Tibial artery (tissue), 4 donors: ENCODE measurements at regions not wholly inside any gene's neighbourhood (a gene's known extent, or its start where the extent isn't known, plus 50 kb on each side); places are given as distances from the start of the nearest gene placed in this dataset.

ENCODE experiments used
- DNase-seq, 2 donors: peaks; one replicate each; pipeline ENCODE4 v3.0.0-alpha.2; 2019
- H3K27ac ChIP-seq, 2 donors: fragments of 200-600 bp; sonication (generic) in 1 of 2; 1 replicate in 1 of 2; 2 replicates in 1 of 2; pipeline ENCODE4 v1.5.1; 2018 to 2019; ENCODE audit warnings: mild to moderate bottlenecking in 1 of 2
- H3K27me3 ChIP-seq, 2 donors: fragments of 200-600 bp; sonication (generic) in 1 of 2; one replicate each; pipeline versions ENCODE4 v1.5.1 to v1.6.0; 2016 to 2019
- H3K36me3 ChIP-seq, 3 donors: fragments of 200-600 bp; sonication (generic) in 2 of 3; one replicate each; pipeline ENCODE4 v1.5.1; 2016 to 2019; ENCODE audit warnings: mild to moderate bottlenecking in 2 of 3
- H3K4me1 ChIP-seq, 4 donors: fragments of 200-600 bp; sonication (generic) in 2 of 4; 1 replicate in 3 of 4; 2 replicates in 1 of 4; pipeline ENCODE4 v1.5.1; 2016 to 2019
- H3K4me3 ChIP-seq, 2 donors: fragments of 200-600 bp; sonication (generic) in 1 of 2; 1 replicate in 1 of 2; 2 replicates in 1 of 2; pipeline ENCODE4 v1.5.1; 2018 to 2019; ENCODE audit warnings: mild to moderate bottlenecking in 2 of 2
- H3K9me3 ChIP-seq, 3 donors: fragments of 200-600 bp; sonication (generic) in 1 of 3; one replicate each; pipeline ENCODE4 v1.5.1; 2016 to 2019
- intact Hi-C: fragments of 100-400 bp; cut with DNase I; formaldehyde crosslinking; loops from one replicate; pipeline ENCODE4 v1.15.0; 2023; ENCODE audit warnings: low total_unique reads
- TF ChIP-seq, protein P1 (sequence below), 2 experiments: fragments of 200-600 bp in 1 of 2; fragments of 450-650 bp in 1 of 2; IDR thresholded peaks; one replicate each; pipeline ENCODE4 v1.5.1; 2017 to 2019; ENCODE audit warnings: antibody characterized with exemption in 2 of 2, mild to moderate bottlenecking in 1 of 2, moderate library complexity in 1 of 2

DNA sequence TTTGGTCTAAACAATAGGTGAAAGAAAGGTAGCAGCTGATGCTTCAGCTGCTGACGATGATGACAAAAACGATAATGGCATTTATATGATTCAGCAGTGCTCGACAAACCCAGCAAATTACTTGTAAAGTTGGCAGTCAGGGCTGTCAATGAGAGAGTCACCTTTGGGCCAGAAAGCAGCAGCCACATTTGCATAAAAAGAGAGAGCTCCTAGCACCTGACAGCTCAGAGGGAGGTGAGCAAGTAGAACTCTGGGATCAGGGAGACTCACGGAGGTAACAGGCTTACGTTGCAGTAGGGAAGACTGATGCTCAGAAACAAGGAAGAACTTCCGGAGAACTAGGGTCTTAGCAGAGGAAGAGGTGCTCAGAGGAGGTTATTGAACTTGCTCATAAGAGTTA lies 291.9 kb upstream of the ZFHX3 start:
- Histone ChIP-seq H3K4me1 (no peaks in the 10 kb centered on the region), H3K4me3 (no peak overlapping the region), H3K27ac (no peak overlapping the region), H3K27me3 (no peaks in the 10 kb centered on the region), H3K36me3 (no peaks in the 10 kb centered on the region), H3K9me3 (no peaks in the 10 kb centered on the region)
- DNase-seq = no peak
- TF ChIP-seq, protein P1, sequence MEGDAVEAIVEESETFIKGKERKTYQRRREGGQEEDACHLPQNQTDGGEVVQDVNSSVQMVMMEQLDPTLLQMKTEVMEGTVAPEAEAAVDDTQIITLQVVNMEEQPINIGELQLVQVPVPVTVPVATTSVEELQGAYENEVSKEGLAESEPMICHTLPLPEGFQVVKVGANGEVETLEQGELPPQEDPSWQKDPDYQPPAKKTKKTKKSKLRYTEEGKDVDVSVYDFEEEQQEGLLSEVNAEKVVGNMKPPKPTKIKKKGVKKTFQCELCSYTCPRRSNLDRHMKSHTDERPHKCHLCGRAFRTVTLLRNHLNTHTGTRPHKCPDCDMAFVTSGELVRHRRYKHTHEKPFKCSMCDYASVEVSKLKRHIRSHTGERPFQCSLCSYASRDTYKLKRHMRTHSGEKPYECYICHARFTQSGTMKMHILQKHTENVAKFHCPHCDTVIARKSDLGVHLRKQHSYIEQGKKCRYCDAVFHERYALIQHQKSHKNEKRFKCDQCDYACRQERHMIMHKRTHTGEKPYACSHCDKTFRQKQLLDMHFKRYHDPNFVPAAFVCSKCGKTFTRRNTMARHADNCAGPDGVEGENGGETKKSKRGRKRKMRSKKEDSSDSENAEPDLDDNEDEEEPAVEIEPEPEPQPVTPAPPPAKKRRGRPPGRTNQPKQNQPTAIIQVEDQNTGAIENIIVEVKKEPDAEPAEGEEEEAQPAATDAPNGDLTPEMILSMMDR (IDR thresholded peaks at IDR 0.05) = no peak
- intact Hi-C loops = no loop called here

DNA sequence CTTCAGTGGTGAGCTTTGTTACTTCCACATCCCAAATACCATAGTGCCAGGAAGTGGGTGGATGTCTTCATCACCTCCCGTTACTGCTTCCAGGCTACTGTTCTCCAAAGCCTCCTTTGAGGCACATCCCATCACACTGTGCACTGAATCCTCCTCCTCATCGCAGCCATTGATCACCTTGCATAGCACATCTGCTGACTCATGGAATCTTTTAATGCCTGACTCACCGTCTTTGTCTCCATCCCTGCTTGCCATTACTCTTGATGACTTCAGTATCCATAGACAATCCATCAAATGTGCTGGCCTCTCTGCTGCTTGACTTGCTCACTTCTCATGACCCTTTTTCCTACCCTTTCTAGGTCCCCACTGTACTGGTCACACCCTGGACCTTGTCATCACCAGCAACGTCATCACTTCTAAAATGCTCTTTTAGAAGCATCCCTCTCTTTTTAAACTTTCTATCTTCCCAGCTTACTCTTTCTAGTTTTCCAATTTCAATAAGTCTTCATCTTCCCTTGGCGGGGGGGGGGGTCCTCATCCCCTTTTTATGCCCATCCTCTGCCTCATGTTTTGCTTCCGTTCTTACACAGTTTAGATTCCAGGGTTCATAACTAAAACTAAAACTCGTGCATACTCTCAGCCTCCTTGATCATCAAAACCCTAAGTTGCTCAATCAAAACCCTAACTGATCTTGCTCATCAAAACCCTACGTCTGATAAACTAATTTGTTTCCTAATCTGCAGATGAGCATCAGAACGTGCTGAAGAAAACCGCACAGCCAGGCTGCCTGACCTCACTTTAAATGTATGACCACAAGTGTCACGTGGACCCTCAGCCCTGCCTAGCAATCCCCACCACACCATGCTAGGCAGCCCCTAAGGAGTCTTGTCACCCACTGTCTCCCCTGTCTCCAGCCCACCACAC lies 289.7 kb upstream of the ZFHX3 start:
- DNase-seq = no peak
- TF ChIP-seq, protein P1 (IDR thresholded peaks at IDR 0.05) = no peak
- Histone ChIP-seq H3K36me3 (no peaks in the 10 kb centered on the region), H3K9me3 (no peaks in the 10 kb centered on the region), H3K27me3 (no peaks in the 10 kb centered on the region), H3K4me1 (no peaks in the 10 kb centered on the region), H3K27ac (no peak overlapping the region), H3K4me3 (no peak overlapping the region)
- intact Hi-C loops = no loop called here

DNA sequence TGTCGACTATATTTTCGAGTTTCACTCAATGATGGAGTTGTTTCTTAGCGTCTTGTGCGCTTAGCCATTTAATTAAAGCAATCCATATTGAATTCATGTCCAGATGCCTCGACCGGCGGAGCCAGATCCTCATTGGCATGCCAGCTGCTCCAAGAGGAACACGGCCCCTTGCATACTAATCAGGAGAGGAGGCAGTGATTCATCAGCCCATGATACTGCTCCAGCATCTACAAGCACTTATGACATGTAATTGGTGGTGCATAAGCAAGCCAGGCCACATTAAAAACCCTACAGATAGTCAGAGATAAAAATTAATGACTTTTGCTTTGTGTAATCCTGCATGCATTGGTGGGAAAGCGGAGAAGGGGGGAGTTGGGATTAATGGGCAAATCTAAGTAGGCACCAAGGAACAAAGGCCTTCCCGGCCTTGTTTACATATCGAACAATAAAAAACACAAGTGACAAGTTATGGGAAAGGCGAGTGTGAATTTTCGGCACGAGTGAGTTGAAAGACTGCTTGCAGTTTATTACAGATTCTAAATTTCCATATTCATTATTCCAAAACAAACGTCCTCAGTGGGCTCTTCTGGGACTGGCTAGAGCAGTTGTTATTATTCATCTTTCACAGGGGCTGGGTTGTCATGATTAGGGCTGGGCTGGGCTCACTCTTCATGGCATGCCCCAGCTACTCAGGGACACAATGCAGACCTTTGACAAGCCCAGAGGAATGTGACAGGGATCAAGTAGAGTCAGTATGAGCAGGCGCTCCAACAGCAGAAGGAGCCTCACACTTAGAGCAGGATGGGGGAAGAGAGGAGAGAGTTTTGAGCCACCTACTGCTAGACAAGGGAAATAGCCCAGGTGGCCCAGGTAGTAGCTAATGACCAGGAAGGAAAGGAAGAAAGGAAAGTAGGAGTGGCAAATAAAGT lies 281.7 kb upstream of the ZFHX3 start:
- Histone ChIP-seq H3K9me3 (no peaks in the 10 kb centered on the region), H3K27ac (no peak overlapping the region), H3K36me3 (no peaks in the 10 kb centered on the region), H3K4me1 (no peaks in the 10 kb centered on the region), H3K27me3 (no peaks in the 10 kb centered on the region), H3K4me3 (no peak overlapping the region)
- intact Hi-C loops = no loop called here
- DNase-seq = no peak
- TF ChIP-seq, protein P1 (IDR thresholded peaks at IDR 0.05) = no peak

DNA sequence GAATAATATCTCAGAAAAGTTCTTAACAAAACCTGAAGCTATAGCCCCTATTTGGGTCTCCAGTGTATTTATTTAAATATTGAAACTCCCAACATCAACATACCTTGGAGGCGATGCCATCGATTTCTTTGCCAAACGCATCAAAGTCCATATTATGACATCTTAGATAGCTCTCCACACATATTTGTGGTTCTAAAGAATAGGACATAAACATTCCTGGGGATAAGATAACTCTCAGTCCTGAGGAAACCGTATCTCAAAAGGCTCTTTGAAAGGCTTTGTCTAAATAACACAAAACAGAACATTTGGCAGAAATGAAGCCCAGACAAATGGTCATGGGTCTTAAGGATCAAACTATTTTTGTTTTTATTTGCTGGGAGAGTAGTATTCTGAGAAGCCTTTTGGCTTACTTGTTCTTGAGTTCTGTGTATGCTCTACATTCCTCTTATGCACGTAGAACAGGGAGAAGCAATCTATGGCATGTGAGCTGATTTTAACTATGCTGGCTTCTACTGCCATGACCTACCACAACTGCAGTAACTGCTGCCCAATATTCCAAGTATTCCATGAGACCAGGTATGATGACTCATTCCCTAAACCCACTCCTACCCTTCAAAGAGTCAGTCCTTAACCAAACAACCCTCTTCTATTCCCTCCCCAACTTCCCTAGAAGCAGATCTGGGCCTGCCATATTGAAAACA lies 279.0 kb upstream of the ZFHX3 start:
- no peak overlapping the region for H3K4me3 ChIP-seq
- intact Hi-C loops = no loop called here
- DNase-seq = no peak

GRCh38 chr16:73326221-73326620 lies 278.3 kb upstream of the ZFHX3 start:
- TF ChIP-seq, protein P1 (IDR thresholded peaks at IDR 0.05) = no peak
- intact Hi-C loops = no loop called here

More for the DNA sequence above, 279.0 kb upstream of the ZFHX3 start:
- Histone ChIP-seq H3K27me3 (no peaks in the 10 kb centered on the region), H3K9me3 (no peaks in the 10 kb centered on the region), H3K27ac (no peak overlapping the region), H3K4me1 (no peaks in the 10 kb centered on the region), H3K36me3 (no peaks in the 10 kb centered on the region)
- TF ChIP-seq, protein P1 (IDR thresholded peaks at IDR 0.05) = no peak

More at GRCh38 chr16:73326221-73326620, 278.3 kb upstream of the ZFHX3 start:
- H3K27ac ChIP-seq = no peak overlapping the region
- H3K9me3 ChIP-seq = no peaks in the 10 kb centered on the region
- no peaks in the 10 kb centered on the region for H3K27me3 ChIP-seq
- no peak for DNase-seq
- H3K4me3 ChIP-seq = no peak overlapping the region
- H3K36me3 ChIP-seq = no peaks in the 10 kb centered on the region
- no peaks in the 10 kb centered on the region for H3K4me1 ChIP-seq
